ENCODE measurements at regions not wholly inside any gene's neighbourhood (a gene's known extent, or its start where the extent isn't known, plus 50 kb on each side); places are given as distances from the start of the nearest gene placed in this dataset.

DNA sequence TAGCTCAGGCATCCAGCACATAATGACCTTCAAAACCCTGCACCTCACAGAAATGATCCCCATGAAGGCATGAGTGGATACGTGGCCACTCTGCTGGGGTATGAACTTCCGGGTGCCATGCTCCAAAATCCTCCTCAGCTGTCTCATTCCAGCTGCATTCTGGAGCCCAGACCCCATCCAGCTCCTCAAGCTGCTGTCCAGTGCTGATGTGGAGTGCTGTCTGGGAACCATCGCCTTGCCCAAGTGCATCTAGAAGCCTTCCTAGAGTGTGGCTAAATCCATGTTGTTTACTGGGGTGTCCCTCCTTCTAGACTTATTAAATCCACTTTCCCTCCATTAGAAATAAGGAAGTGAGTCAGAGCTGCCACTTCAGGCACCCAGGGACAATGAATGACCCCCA is 130.8 kb upstream of the PTPRT start:
- no peak for DNase-seq (ENCODE audit: low read depth, low spot score)
- no peak overlapping the region for H3K27ac ChIP-seq

- H3K27ac ChIP-seq = no peak overlapping the region
- no peak for DNase-seq (ENCODE audit: low read depth, low spot score)
These were observed 129.1 kb upstream of the PTPRT start for GRCh38 chr20:43318755-43319297.

DNA sequence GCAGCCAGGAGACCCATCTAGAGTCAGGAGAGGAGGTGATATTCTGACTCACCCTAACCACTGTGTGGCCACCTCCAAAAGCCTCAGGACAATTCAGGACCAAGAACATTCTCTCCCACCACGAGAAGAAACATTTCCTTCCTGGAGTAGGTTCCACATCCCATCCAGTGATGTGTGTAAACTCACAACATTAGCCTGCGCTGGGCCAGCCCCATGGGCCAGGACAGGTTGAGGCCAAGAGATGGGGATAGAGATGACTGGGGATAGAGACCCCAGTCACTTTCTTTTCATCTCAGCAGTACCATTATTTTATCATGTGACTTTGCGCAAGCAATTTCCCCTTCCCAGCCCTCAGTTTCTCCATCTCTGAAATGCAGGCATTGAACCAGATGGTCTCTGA is 126.6 kb upstream of the PTPRT start:
- DNase-seq (ENCODE audit: low read depth, low spot score) = no peak
- no peak overlapping the region for H3K27ac ChIP-seq

- no peak for DNase-seq (ENCODE audit: low read depth, low spot score)
- H3K27ac ChIP-seq = no peak overlapping the region
These were observed 119.6 kb upstream of the PTPRT start for GRCh38 chr20:43309266-43309665.

- DNase-seq (ENCODE audit: low read depth, low spot score) = no peak
- H3K27ac ChIP-seq = no peak overlapping the region
These were observed 117.1 kb upstream of the PTPRT start for GRCh38 chr20:43306837-43307236.

GRCh38 chr20:43305749-43306148 is 116.0 kb upstream of the PTPRT start:
- DNase-seq (ENCODE audit: low read depth, low spot score) = no peak
- no peak overlapping the region for H3K27ac ChIP-seq

GRCh38 chr20:43304598-43304997 is 114.9 kb upstream of the PTPRT start:
- no peak for DNase-seq (ENCODE audit: low read depth, low spot score)
- no peak overlapping the region for H3K27ac ChIP-seq

DNA sequence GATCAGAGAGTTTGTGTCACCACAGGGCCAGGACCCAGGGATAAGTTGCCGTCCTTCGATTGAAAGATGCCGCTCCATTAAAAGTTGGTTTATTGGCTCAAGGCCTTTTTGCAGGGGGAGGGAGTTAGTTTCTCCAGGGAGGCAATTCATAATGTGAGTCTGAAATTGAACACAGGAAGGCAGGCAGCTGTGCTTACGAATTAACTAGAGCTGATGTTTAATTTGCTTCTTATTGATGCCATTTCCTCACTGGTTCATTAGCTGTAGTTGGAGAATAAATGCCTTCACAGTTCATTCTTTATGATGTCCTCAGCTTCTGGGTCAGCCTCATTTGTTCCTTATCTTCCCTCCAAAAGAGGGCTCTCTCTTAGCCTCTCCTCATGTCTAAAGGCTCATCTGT is 113.2 kb upstream of the PTPRT start:
- no peak for DNase-seq (ENCODE audit: low read depth, low spot score)
- H3K27ac ChIP-seq = no peak overlapping the region

GRCh38 chr20:43300901-43301300 is 111.2 kb upstream of the PTPRT start:
- H3K27ac ChIP-seq = no peak overlapping the region
- DNase-seq (ENCODE audit: low read depth, low spot score) = no peak

GRCh38 chr20:43295781-43296180 is 106.1 kb upstream of the PTPRT start:
- H3K27ac ChIP-seq = no peak overlapping the region
- no peak for DNase-seq (ENCODE audit: low read depth, low spot score)

DNA sequence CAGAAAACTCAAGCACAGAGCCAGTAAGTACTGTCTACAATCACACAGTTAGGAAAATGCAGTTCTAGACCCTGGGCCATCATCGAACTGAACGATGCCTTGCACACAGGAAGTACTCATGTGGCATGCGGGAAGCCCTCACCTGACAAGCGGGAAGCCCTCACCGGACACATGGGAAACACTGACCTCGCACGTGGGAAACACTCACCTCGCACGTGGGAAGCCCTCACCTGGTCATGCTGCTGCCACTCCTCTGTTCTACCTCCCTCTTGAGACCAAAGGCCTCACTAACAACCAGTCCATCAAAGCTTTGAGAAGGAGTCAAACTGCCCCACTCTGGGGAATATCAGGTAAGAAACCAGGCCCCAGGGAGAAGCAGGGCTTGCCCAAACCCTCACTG is 105.6 kb upstream of the PTPRT start:
- H3K27ac ChIP-seq = no peak overlapping the region
- DNase-seq (ENCODE audit: low read depth, low spot score) = no peak

DNA sequence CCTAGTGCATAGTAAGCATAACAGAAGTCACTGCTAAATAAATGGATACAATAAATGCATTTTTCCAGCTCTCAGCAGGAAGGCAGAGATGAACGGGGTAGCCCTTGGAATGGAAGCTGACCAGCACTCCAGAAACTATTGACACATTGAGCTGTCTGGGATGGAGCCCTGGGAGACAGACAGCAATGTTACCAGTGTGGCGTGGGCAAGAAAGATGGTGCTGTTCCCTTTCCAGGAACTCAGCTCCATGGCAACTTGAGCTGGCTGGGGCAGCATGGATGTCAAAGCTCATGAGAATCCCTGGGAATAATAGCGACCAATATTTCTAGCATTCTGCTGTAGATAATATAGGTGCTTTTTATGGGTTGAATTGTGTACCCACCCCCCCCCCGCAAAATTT is 104.3 kb upstream of the PTPRT start:
- H3K27ac ChIP-seq = no peak overlapping the region
- DNase-seq (ENCODE audit: low read depth, low spot score) = no peak

DNA sequence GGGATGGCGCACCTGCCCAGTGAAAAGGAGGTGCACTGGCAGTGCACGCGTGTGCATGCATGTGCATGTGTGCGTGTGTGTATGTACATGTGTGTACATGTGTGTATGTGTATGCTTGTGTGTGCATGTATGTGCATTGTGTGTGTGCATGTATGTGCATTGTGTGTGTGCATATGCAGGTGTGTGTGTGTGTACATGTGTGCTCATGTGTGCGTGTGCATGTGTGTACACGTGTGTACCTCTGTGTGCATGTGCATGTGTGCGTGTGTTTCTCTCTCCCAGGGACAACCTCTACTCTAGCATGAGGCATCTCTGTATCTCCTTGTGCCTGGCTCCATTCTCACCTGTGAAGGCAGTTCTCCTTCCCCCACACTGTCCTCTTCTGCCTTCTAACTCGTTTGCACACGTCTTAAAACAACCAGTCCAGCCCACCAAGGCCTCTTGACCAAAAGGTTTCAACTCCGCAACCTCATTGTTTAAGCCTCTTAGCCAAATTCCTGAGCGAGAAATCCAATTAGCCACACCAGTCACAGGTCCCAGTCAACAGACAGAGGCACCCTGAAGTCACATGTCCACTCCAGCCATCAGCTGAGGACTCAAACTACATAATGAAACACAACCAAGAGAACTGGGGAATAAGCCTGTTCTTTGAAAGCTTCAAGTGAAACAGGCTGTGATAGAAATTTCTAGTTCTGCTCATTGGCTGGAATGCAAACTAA is 103.5 kb upstream of the PTPRT start:
- no peak overlapping the region for H3K27ac ChIP-seq

GRCh38 chr20:43292222-43292621 is 102.5 kb upstream of the PTPRT start:
- no peak for DNase-seq (ENCODE audit: low read depth, low spot score)
- no peak overlapping the region for H3K27ac ChIP-seq

More for the DNA sequence above, 103.5 kb upstream of the PTPRT start:
- DNase-seq (ENCODE audit: low read depth, low spot score) = no peak

- DNase-seq (ENCODE audit: low read depth, low spot score) = no peak
- H3K27ac ChIP-seq = no peak overlapping the region
These were observed 97.9 kb upstream of the PTPRT start for GRCh38 chr20:43287637-43288036.

DNA sequence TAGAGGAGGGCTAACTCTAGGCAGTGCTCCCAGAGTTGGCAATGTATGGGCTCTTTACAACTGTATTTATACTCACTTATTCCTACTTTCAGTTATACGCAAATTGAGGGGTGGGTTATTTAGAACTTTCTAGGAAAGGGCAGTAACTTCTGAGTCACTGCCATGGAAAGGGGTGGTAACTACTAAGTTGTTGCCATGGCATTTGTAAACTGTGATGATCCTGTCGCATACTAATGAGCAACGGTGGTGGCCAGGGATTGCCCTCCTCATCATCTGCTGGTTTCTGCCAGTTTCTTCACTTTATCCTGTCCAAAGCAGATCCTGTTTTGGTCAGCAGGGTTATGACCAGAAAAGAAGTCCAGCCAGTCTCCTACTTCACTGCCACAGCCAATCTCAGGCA is 95.5 kb upstream of the PTPRT start:
- no peak for DNase-seq (ENCODE audit: low read depth, low spot score)
- no peak overlapping the region for H3K27ac ChIP-seq

- no peak for DNase-seq (ENCODE audit: low read depth, low spot score)
- no peak overlapping the region for H3K27ac ChIP-seq
These were observed 94.8 kb upstream of the PTPRT start for GRCh38 chr20:43284486-43284885.

- no peak overlapping the region for H3K27ac ChIP-seq
These were observed 93.4 kb upstream of the PTPRT start for GRCh38 chr20:43283126-43283525.

GRCh38 chr20:43271980-43272379 is 82.3 kb upstream of the PTPRT start:
- no peak for DNase-seq (ENCODE audit: low read depth, low spot score)

More at GRCh38 chr20:43283126-43283525, 93.4 kb upstream of the PTPRT start:
- no peak for DNase-seq (ENCODE audit: low read depth, low spot score)

DNA sequence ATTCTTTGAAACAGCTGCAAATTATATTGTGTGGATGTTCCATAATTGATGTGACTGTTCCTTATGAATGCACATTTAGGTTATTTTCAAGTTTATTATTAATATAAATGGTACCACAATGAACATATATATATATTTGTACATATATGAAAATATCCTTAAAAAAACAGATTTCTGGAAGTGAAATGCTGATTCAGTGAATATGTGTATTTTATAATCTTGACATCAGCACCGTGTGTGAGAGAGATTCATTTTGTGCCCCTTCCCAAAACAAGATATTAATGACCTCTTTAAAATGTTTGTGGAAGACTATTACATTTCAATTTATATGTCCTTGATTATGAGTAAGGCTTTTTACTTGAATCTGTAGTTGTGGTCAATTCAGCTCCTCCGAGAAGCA is 75.7 kb upstream of the PTPRT start:
- H3K27ac ChIP-seq = no peak overlapping the region

More at GRCh38 chr20:43271980-43272379, 82.3 kb upstream of the PTPRT start:
- no peak overlapping the region for H3K27ac ChIP-seq

DNA sequence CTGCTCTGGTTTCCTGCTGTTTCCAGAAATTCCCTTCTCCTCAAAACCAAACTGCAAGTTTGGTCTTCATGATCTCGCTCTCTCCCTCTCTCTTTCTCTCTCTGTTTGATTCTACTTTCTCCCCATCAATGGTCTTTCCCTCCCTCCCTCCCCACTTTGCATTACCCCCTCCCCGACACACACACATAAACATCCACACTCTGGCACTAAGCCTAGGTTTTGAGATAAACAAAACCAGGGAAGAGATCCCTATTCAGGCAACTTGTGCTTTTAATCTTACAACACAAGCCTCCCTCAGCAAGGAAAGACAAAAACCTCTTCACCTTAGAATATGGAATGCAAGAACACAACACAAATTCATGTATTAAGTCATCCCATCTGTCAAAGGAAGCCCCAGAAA is 73.5 kb upstream of the PTPRT start:
- DNase-seq (ENCODE audit: low read depth, low spot score) = no peak
- H3K27ac ChIP-seq = no peak overlapping the region

More for the DNA sequence above, 75.7 kb upstream of the PTPRT start:
- DNase-seq (ENCODE audit: low read depth, low spot score) = no peak

GRCh38 chr20:43262341-43262740 is 72.6 kb upstream of the PTPRT start:
- no peak for DNase-seq (ENCODE audit: low read depth, low spot score)
- H3K27ac ChIP-seq = no peak overlapping the region

All from epithelial cell of prostate (primary cell).